ENCODE measurements at regions not wholly inside any gene's neighbourhood (a gene's known extent, or its start where the extent isn't known, plus 50 kb on each side); places are given as distances from the start of the nearest gene placed in this dataset.

- H3K4me2 ChIP-seq = no peak overlapping the region
- TF ChIP-seq CTCF (IDR thresholded peaks at IDR 0.05; ENCODE audit: poor library complexity) (no peak), EZH2 (IDR thresholded peaks at IDR 0.05; ENCODE audit: borderline replicate concordance) (no peak), EZH2phosphoT487 (IDR thresholded peaks at IDR 0.05; ENCODE audit: low read depth, severe bottlenecking, unreplicated experiment) (no peak)
- H3K27ac ChIP-seq = no peak overlapping the region
- no peaks in the 10 kb centered on the region for H4K20me1 ChIP-seq (ENCODE audit: insufficient read depth, poor library complexity, severe bottlenecking)
- peaks cover 3% of the 10 kb centered on the region for H3K4me1 ChIP-seq (ENCODE audit: insufficient read depth)
- H2AFZ ChIP-seq = no peak overlapping the region
- WGBS (ENCODE audit: low lambda C conversion rate, missing lambda C conversion rate) = 76% methylated on average over 2 of the region's 2 CpGs
- H3K9me2 ChIP-seq (replicated peaks; ENCODE audit: insufficient read depth) = no peaks in the 10 kb centered on the region
- no peaks in the 10 kb centered on the region for H3K36me3 ChIP-seq (replicated peaks; ENCODE audit: insufficient read depth, low read depth)
- H3K9me3 ChIP-seq (ENCODE audit: low read depth) = no peaks in the 10 kb centered on the region
- no peak overlapping the region for H3K4me3 ChIP-seq
- no peaks in the 10 kb centered on the region for H3K79me2 ChIP-seq
- no peaks in the 10 kb centered on the region for H3K27me3 ChIP-seq
- DNase-seq (ENCODE audit: low spot score) = no peak
Measured at GRCh38 chr6:12224251-12224650, 65.9 kb upstream of the EDN1 start.

GRCh38 chr6:12228447-12229146, 61.6 kb upstream of the EDN1 start:
- DNase-seq (ENCODE audit: low spot score) = peak; percentile 53
- H3K4me3 ChIP-seq = no peak overlapping the region
- peak overlapping the region; percentile 78 for H3K27ac ChIP-seq
- H3K79me2 ChIP-seq = no peaks in the 10 kb centered on the region
- 69% methylated on average over 13 of the region's 13 CpGs for WGBS (ENCODE audit: low lambda C conversion rate, missing lambda C conversion rate)
- no peaks in the 10 kb centered on the region for H3K9me2 ChIP-seq (replicated peaks; ENCODE audit: insufficient read depth)
- H4K20me1 ChIP-seq (ENCODE audit: insufficient read depth, poor library complexity, severe bottlenecking) = no peaks in the 10 kb centered on the region
- no peaks in the 10 kb centered on the region for H3K36me3 ChIP-seq (replicated peaks; ENCODE audit: insufficient read depth, low read depth)
- no peaks in the 10 kb centered on the region for H3K27me3 ChIP-seq
- peak overlapping the region; percentile 66 for H3K4me2 ChIP-seq
- H3K9me3 ChIP-seq (ENCODE audit: low read depth) = no peaks in the 10 kb centered on the region
- no peak overlapping the region for H2AFZ ChIP-seq
- peaks cover 3% of the 10 kb centered on the region for H3K4me1 ChIP-seq (ENCODE audit: insufficient read depth)
- no peak for TF ChIP-seq EZH2 (IDR thresholded peaks at IDR 0.05; ENCODE audit: borderline replicate concordance)
- no peak for TF ChIP-seq CTCF (IDR thresholded peaks at IDR 0.05; ENCODE audit: poor library complexity)
- no peak for TF ChIP-seq EZH2phosphoT487 (IDR thresholded peaks at IDR 0.05; ENCODE audit: low read depth, severe bottlenecking, unreplicated experiment)

- Histone ChIP-seq H3K4me2 (peak overlapping the region; percentile 66), H3K36me3 (replicated peaks; ENCODE audit: insufficient read depth, low read depth) (no peaks in the 10 kb centered on the region), H3K79me2 (no peaks in the 10 kb centered on the region), H3K27ac (peak overlapping the region; percentile 78), H3K4me1 (ENCODE audit: insufficient read depth) (peaks cover 3% of the 10 kb centered on the region), H3K27me3 (no peaks in the 10 kb centered on the region), H3K9me2 (replicated peaks; ENCODE audit: insufficient read depth) (no peaks in the 10 kb centered on the region), H2AFZ (no peak overlapping the region), H3K4me3 (no peak overlapping the region), H4K20me1 (ENCODE audit: insufficient read depth, poor library complexity, severe bottlenecking) (no peaks in the 10 kb centered on the region), H3K9me3 (ENCODE audit: low read depth) (no peaks in the 10 kb centered on the region)
- WGBS (ENCODE audit: low lambda C conversion rate, missing lambda C conversion rate) = 47% methylated on average over 1 of the region's 1 CpG
- TF ChIP-seq EZH2 (IDR thresholded peaks at IDR 0.05; ENCODE audit: borderline replicate concordance) (no peak), EZH2phosphoT487 (IDR thresholded peaks at IDR 0.05; ENCODE audit: low read depth, severe bottlenecking, unreplicated experiment) (no peak), CTCF (IDR thresholded peaks at IDR 0.05; ENCODE audit: poor library complexity) (no peak)
- no peak for DNase-seq (ENCODE audit: low spot score)
Measured at GRCh38 chr6:12229332-12229731, 60.8 kb upstream of the EDN1 start.
